ENCODE measurements at regions not wholly inside any gene's neighbourhood (a gene's known extent, or its start where the extent isn't known, plus 50 kb on each side); places are given as distances from the start of the nearest gene placed in this dataset.

- TF ChIP-seq CTCF (IDR thresholded peaks at IDR 0.05) (no peak), POLR2A (IDR thresholded peaks at IDR 0.05) (no peak)
These were observed 160.0 kb downstream of the RNF152 start for GRCh38 chr18:61732854-61733253.

Data from uterus (tissue), 2 donors.